SIG-M5 (cell line): ENCODE measurements at regions not wholly inside any gene's neighbourhood (a gene's known extent, or its start where the extent isn't known, plus 50 kb on each side); places are given as distances from the start of the nearest gene placed in this dataset.

Experiments
- DNase-seq: peaks from one replicate; lab custom pipeline; 2025; lab: John Stamatoyannopoulos, UW

DNA sequence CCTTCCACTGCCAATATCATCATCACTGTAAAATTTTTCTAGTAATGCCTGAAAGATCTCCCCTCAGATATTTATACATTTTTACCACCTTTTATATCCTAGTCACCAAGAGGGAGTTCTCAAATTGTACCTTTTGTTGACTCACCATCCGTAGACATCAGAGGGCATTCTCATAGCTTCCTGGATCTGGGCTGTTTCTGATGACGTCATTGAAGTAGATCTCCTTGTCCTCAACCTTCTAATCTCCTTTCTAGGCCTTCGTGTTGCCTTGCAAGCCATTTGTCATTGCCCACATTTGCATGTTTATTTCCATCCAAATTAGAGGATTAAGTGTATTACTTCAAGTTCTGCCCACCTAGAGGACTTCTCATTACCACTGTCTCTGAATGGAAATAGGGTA lies 193.4 kb upstream of the NRXN1 start:
- DNase-seq = no peak

DNA sequence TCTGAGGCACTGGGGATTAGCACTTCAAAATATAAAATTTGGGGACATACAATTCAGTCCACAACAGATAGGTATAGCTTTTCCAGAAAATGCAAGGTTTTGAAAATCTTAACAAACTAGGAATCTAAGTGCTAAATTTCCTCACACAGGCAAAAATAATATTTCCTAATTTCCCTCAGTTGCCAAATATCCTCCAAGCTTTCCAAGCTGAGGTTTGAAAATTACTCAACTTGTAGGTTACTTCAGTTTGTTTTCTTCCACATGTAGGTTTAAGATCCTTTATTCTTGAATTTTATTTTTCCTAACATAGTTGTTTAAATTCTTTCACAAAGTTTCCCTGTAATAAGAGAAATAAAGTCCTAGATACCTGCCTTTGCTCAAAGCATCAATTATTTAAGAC lies 192.9 kb upstream of the NRXN1 start:
- DNase-seq = no peak

DNA sequence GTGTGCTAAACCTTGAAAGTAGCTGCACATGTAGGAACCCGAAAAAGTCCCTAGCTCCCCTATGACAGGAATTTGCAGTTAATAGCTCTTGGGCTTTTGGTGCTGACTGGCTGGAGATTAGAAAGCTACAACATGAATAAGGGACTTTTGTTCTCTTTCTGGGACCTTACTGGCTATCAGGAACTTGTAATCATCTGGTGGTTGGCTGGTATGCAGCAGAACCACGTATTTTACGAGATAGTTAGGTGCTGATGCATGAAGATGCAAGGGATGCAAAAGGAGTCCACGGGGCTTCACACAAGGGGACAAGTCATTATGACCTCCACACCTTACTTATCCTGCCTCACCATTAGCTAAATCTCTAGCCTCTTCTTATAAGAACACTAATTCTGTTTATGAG lies 190.2 kb upstream of the NRXN1 start:
- DNase-seq = no peak

DNA sequence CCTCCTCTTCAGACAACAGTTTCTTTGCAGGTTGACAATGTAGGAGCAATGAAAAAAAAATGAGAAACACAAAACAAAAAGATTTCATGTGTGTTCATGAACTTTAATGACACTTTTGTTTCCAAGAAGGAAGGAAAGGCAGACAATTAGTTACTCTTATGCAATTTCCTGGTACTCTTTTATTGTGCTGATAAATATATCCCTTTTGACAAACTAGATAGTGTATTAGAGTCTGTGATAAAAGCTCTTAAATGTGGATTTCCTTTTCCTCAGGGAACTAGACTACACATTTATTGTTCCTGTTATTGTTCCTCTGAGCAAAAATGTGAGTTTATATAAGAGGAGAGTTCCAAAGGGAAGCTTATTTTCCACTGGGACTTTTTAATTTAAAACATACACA lies 188.7 kb upstream of the NRXN1 start:
- no peak for DNase-seq

DNA sequence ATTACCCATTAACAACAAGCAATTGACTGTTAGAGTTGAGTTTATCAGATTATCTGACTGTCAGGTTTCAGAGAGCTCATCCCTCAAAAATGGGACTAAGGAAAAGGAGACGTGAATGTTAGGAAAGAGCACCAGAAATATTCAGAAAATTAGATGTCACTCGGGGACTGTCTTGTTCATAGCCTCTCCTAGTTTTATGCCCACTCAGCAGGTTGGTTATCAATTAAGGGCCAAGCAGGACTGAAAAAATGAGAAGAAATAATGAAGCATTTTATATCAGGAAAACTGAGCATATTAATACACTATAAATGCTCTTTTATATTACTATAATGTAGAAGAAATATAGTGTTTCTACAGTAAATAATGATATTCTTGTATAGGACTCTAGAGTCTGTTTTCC lies 188.1 kb upstream of the NRXN1 start:
- no peak for DNase-seq

DNA sequence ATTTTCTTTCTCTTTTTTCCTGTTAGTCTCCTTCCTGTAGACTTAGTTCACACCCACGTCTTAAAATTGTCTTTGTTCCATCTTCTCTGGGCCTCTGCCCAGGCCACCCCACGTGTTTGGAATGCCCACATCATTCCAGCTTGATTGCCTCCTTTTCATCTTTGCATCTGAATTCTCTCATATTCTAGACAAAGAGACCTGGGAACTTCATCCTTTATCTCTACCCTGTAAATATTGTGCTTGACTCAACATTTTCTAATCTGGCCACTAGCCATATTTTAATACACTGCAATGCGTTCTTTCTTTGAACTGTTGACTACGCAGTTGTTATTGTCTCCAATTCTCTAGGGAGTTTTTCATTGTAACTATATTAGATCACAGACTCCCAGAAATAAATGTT lies 187.5 kb upstream of the NRXN1 start:
- DNase-seq = no peak

DNA sequence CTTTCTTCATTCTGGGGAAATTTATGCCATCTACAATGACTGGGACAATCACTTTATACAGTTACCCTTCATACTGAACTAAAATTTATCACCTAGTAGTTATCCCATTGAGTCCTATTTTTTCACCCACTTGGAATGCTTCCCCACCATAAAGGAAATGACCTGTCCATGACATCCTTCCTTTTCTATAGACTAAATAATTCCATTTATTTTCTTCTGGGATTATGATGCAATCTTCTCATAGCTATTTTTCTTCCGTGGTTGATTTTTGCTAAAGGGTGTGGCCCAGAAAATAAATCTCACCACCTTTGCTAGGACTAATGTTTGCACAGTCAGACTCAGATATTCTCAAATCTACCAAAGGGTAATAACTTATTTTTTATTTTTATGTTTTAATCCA lies 186.1 kb upstream of the NRXN1 start:
- no peak for DNase-seq

DNA sequence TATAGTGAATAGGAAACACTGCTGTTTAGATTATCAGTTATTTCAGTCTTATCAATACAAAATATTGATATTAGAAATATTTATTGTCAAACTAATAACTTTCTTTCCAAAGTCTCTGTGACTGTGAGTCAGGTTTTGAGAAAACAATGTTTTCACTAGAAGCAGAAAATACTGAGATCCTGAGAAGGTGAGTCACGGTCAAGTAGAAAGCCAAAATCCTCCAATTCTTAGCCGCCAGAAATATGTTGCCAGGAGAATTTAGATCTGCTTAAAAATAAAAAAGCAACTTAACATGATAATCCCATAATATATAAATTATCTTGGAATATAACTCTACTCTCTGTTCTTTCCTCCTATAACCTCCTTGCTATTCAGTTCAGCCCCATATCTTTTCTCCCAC lies 181.9 kb upstream of the NRXN1 start:
- no peak for DNase-seq

DNA sequence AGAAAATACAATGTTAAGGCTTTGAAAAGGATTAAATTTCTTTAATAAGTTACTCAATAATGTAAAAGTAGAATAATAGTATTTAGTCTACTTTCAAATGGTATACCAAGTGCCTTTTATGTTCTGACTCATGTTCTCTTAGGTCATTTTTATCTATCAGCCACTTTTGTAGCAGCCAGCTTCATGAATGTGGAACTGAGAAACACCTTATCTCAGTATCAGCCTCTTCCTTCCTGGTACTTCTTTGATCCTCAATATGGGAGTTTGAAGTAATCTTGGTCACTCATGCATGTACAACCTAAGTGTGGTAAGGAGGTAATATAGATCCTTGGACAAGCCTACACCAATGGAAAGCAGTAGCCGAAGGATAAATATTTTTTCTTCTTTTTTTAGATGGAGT lies 180.4 kb upstream of the NRXN1 start:
- DNase-seq = no peak

DNA sequence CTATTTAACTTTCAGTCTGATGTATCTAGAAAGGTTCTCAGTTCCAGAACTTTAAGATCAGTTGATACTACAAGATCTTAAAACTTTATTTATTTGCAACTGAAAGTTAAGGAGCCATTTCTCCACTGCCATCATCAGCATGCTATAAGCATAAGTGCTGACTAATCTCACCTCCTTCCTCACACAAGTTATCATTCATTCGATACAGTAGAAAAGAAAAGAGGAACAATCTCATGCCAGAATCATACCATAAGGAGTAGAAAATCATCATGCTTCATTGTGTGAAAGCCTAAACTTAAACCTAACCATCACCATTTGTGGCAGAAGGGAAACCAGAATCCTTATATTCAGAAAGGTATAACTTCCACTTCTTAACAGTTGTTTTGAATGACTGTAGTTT lies 176.6 kb upstream of the NRXN1 start:
- no peak for DNase-seq

DNA sequence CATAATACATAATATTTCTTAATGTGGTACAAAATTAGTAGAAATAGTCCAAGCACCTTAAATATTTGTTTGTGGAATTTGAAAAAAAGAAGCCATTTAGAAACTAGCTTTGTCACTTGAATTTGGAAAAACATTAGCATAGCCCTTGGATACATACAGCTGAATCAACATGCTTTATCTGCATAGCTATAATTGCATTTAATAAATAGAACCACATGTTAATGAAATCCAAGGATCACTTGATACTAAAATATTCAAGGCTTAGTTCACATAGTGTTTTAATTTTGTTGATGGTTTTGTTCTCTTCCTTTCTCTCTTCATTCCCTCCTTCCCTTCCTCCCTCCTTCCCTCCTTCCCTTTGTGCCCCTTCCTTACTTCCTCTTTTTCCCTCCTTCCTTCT lies 169.4 kb upstream of the NRXN1 start:
- DNase-seq = no peak

DNA sequence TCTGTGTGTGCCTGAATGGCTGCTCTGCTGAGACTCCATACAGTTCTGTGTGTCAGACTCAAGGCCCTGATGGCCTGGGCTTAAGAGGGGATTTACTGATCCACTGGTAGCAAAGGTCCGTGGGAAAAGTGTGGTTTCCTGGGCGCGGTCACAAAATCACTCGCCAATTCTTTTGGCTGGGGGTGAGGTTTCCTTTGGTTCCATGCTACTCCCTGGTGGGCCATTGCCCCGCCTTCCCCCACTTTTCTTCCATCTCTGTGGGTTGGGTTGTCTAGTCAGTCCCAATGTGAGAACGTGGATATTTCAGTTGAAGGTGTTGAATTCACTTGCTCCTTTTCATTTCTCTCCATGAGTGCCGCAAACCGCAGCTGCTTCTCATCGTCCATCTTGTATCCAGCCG lies 162.7 kb upstream of the NRXN1 start:
- no peak for DNase-seq

DNA sequence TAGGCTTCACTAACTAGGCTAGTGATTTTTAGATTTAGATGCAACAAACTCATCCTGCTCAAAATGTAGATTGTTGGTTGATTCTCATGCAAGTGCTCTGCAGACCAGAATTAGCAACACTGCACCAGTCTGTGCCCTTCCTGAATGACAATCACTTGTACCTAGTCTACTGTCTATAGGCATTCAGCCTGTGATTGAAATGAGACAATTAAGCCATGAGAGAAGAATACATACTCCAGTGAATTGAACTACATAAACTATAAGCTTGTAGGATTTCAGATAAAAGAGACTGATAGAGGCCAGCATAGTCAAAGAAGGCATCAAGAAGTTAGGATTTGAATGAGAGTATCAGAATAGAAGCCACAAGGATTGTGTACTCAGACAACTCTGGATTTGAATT lies 138.3 kb upstream of the NRXN1 start:
- DNase-seq = no peak

DNA sequence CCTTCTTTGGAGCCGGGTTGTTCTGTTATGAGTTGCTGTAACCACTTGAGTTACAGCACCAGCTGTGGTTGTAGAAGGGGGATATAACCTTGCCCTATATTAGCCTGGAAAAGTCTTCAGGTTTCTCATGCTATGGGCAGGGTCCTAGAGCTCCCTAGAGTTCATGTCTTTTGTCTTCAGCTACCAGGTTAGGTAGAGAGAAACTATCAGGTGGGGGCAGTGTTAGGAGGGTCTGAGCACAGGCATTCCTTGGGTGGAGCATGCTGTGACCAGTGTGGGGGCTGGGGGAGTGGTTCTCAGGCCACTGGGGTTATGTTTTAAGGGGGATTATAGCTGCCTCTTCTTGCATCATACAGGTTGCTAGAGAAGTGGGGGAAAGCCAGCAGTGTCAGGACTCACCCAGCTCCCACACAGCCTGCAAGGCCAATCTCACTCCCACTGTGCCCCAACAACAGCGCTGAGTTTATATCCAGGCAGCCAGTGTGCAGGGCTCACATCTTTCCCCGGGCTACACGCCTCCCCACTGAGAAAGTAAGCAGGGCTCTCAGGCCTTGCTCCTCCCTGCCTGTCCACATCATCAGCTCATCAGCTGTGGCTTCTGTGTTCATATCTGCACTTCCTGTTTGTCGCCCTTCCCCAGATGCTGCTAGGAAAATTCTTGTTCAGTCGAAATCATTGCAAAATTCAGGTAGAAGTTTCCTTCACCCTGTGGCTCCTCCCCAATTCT lies 133.8 kb upstream of the NRXN1 start:
- DNase-seq = no peak

DNA sequence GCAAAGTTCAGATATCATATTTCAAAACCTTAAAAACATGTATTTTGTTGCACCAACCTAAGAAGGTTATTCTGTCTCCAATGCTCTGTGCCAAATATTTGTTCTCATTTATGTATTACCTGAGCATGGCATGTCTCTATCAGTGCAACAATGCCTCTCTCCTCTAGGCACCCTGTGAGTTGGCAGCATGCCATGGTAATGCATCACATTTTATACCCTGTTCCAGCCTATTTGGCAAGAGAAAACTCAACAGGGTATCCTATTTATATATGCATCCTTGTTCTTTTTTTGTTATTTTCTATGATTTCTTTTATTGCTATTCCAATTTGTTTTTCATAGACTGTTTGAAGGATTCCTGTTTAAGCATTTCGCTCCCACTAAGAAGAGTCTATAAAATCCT lies 126.3 kb upstream of the NRXN1 start:
- DNase-seq = no peak

DNA sequence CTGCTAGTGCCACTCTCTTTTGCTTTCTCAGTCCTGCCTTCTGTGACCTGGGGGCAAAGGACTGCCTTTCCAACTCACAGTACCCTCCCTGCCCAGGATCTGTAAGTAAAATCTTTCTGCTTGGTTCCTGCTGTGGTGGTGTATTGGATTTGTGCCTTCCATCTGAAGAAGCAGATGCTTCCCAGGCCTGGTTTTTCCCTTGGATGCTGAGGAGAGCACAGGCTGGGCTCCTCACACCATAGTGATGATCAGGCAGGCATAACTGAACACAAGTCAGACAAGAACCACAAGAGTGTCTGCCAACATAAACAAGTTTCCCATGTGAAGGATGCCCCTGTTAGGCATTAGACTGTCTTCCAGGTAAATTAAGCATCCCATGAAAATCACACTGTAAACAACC lies 121.3 kb upstream of the NRXN1 start:
- DNase-seq = no peak

DNA sequence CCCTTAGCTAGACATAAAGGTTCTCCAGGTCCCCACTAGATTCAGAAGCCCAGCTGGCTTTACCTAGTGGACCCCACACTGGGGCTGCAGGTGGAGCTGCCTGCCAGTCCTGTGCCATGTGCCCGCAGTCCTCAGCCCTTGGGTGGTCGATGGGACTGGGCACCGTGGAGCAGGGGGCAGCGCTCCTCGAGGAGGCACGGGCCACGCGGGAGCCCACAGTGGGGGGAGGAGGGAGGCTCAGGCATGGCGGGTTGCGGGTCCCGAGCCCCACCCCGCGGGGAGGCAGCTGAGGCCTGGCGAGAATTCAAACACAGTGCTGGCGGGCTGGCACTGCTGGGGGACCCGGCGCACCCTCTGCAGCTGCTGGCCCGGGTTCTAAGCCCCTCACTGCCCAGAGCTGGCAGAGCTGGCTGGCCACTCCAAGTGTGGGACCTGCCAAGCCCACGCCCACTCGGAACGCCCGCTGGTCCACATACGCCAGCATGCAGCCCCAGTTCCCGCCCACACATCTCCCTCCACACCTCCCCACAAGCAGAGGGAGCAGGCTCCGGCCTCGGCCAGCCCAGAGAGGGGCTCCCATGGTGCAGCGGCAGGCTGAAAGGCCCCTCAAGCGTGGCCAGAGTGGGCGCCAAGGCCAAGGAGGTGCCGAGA lies 119.7 kb upstream of the NRXN1 start:
- DNase-seq = no peak

DNA sequence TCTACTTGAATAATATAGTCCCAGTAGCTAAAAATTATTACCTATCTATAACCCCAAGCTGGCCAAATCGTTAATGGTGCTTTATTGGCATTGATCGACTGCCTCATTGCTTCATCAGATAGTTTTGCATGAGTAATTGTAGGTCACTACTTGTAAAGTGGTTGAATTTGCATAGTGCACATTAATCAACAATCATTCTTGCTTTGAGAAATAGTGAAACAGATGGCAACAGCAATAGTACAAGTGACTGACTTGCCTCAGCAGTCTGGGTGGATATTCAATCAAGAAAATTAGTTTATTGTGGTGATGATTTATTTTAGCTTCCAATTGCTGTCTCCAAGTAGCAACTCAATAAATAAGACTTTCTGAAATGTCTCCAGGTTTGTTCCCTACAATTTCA lies 117.8 kb upstream of the NRXN1 start:
- DNase-seq = no peak

DNA sequence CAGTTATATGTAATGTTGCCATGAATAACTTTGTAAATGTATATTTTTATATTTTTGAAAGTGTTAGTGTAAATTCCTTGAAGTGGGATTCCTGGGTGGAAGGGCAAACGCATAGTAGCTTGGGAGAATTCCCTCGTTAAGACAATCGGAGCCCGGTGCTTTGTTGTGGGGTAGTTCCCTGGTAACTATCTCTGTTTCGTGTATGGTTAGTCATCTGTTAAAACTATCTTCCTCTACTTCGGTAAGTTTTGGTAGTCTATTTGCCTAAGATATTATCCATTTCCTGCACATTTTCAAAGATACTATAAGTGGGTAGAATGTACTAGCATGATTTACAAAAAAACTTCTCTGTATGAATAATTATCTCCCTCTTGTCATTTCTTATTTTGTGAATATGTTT lies 113.8 kb upstream of the NRXN1 start:
- DNase-seq = no peak

DNA sequence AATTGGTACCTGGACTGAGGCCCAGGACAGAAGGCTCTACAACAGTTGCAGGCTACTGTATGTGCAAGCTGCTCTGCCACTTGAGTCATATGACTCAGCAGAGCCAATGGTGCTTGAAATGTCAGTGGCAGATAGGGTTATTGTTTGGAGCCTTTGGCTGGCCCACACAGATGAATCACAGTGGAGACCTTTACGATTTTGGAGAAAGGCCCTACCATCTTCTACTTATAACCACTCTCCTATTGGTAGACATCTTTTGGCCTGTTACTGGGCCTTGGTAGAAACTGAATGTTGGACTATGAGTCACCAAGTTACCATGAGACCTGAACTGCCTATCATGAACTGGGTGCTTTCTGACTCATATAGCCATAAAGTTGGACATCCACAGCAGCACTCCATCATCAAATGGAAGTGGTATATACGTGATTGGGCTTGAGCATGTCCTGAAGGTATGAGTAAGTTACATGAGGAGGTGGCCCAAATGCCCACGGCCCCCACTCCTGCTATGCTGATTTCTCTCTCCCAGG lies 88.9 kb upstream of the NRXN1 start:
- no peak for DNase-seq

DNA sequence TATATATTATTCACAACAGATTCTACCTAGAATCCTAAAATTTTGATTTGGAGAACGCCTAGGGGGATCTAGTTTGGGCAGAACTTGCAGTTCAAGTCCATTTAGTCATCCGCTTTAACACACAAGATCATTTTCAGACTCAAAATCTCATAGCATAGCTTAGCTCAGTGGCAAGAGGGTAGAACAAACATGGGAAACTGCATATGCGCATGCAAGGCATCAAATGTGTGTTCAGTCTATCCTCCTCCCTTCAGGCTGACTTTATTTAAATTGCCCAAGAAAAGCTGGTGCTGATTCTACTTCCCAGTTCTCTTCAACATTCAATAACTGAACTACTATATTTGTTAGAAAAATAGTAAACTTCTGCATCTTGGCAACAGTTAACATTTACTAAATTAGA lies 79.6 kb upstream of the NRXN1 start:
- DNase-seq = no peak

DNA sequence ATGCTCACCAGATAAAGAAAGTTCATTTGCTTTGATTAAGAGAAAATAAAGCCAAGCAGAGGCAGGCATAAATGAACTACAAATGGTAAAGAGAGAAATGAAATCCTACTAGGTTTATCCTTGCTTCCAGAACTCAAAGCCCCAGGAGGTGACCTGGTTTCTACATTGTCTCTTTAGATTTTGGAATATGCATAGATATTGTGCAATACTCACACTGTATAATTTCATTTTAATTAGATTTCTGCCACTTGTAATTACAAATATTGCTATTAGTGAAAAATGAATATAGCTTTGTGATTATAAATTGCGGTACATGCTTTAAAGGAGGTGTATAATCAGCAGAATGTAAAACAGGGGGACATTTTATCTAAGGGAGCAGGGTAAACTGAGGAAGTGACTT lies 76.9 kb upstream of the NRXN1 start:
- DNase-seq = no peak

DNA sequence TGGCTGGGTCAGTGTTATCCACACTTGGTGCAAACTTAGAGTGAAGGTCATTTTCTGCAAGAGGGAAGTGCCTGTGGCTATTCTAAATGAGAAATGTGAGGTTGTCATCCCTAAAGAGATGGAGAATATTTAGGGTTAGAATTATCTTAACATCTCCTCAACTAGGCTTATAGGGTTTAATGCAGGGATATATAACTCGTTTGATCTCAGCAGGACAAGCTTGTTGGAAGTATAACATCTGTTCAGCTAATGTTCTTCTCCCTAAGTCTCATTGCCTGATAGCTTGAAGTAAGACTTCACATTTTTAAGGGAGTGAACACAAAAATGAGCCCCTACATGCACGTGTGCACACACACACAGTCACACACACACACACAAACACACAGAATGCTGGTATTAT lies 75.9 kb upstream of the NRXN1 start:
- DNase-seq = no peak

DNA sequence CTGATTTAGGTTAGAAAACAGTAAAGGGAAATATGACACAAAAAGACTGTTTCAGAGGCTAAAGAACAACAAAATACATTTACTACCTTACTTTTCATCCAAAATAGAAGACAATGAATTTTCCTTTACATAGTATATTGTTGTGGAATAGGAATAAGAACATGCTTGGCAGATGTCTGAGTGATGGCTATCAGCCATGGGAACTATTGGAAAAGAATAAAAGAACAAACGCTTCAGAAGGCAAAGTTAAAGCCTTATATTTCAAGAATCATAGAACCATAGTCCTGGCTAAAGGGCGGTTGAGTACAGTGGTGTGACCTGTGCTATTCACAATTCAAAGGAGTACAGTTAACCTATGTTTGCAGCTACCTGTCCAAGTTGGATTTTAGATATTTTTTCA lies 73.9 kb upstream of the NRXN1 start:
- no peak for DNase-seq
